DND-41 (cell line): ENCODE measurements at regions not wholly inside any gene's neighbourhood (a gene's known extent, or its start where the extent isn't known, plus 50 kb on each side); places are given as distances from the start of the nearest gene placed in this dataset.

ENCODE experiments used
- ATAC-seq: fragments of 200-7000 bp; cut with Tn5 transposase; 3 replicates; pipeline ENCODE4 v1.9.1; 2021; ENCODE audit warnings: low read depth; ENCODE audit not compliant: insufficient read depth
- DNase-seq: peaks from one replicate; pipeline ENCODE4 v3.0.0-alpha.2; 2020
- H2AFZ ChIP-seq: 2 replicates; pipeline ENCODE4 v1.6.0; 2012; ENCODE audit warnings: low read depth, low read length
- H3K27ac ChIP-seq: 2 replicates; pipeline ENCODE4 v1.5.1; 2012; ENCODE audit warnings: low read length, inconsistent platforms
- H3K27me3 ChIP-seq: fragments of 200-600 bp; sonication (generic); 2 replicates; pipeline ENCODE4 v1.6.0; 2012; ENCODE audit warnings: low read length, mild to moderate bottlenecking, inconsistent platforms; ENCODE audit not compliant: insufficient read depth, poor library complexity
- H3K36me3 ChIP-seq: 2 replicates; pipeline ENCODE4 v1.5.1; 2012; ENCODE audit warnings: low read length, inconsistent platforms; ENCODE audit not compliant: insufficient read depth
- H3K4me1 ChIP-seq: 2 replicates; pipeline ENCODE4 v1.5.1; 2012; ENCODE audit warnings: mild to moderate bottlenecking, low read length; ENCODE audit not compliant: insufficient read depth
- H3K4me2 ChIP-seq: 2 replicates; pipeline ENCODE4 v1.6.0; 2012; ENCODE audit warnings: mild to moderate bottlenecking, moderate library complexity, low read length, inconsistent platforms; ENCODE audit not compliant: insufficient read depth
- H3K4me3 ChIP-seq, 2 experiments: fragments of 200-600 bp in 1 of 2; shearing (Covaris generic) in 1 of 2; 2 replicates each; pipeline ENCODE4 v1.5.1; 2012 to 2016; ENCODE audit warnings: inconsistent platforms in 2 of 2, low read length in 2 of 2, mild to moderate bottlenecking in 2 of 2, low read depth in 1 of 2, moderate library complexity in 1 of 2
- H3K79me2 ChIP-seq: 2 replicates; pipeline ENCODE4 v1.6.0; 2012; ENCODE audit warnings: low read length, inconsistent platforms; ENCODE audit not compliant: insufficient read depth
- H3K9ac ChIP-seq: 2 replicates; pipeline ENCODE4 v1.6.0; 2012; ENCODE audit warnings: low read depth, mild to moderate bottlenecking, inconsistent platforms, low read length, moderate library complexity
- H3K9me3 ChIP-seq: 2 replicates; pipeline ENCODE4 v1.5.1; 2012; ENCODE audit warnings: low read length, moderate library complexity, mild to moderate bottlenecking, inconsistent platforms; ENCODE audit not compliant: insufficient read depth, severe bottlenecking
- H4K20me1 ChIP-seq: 2 replicates; pipeline ENCODE4 v1.6.0; 2012; ENCODE audit warnings: low read length; ENCODE audit not compliant: insufficient read depth
- CTCF ChIP-seq: IDR thresholded peaks from 2 replicates; pipeline ENCODE4 v1.5.1; 2012; ENCODE audit warnings: borderline replicate concordance, low read length, moderate library complexity, mild to moderate bottlenecking; ENCODE audit not compliant: poor library complexity, severe bottlenecking; ENCODE audit errors: extremely low read depth
- EZH2 ChIP-seq: IDR thresholded peaks from 3 replicates; pipeline ENCODE4 v1.6.1; 2012; ENCODE audit warnings: borderline replicate concordance, low read depth, mild to moderate bottlenecking, moderate library complexity, low read length, inconsistent platforms; ENCODE audit not compliant: severe bottlenecking

GRCh38 chr13:74986609-74987008 is 495.4 kb downstream of the TBC1D4 start:
- H3K9ac ChIP-seq = no peak overlapping the region
- no peak overlapping the region for H3K4me3 ChIP-seq
- H3K9me3 ChIP-seq = no peaks in the 10 kb centered on the region
- ATAC-seq (no peak), DNase-seq (no peak)
- H3K4me1 ChIP-seq = no peaks in the 10 kb centered on the region
- TF ChIP-seq EZH2 = no peak
- no peak for TF ChIP-seq CTCF
- H3K79me2 ChIP-seq = no peaks in the 10 kb centered on the region
- no peaks in the 10 kb centered on the region for H3K27me3 ChIP-seq
- no peak overlapping the region for H2AFZ ChIP-seq
- H3K36me3 ChIP-seq = no peaks in the 10 kb centered on the region
- no peak overlapping the region for H3K4me2 ChIP-seq
- H4K20me1 ChIP-seq = no peaks in the 10 kb centered on the region
- no peak overlapping the region for H3K27ac ChIP-seq

- Histone ChIP-seq H4K20me1 (no peaks in the 10 kb centered on the region), H3K4me3 (no peak overlapping the region), H3K27me3 (no peaks in the 10 kb centered on the region), H2AFZ (no peak overlapping the region), H3K4me1 (no peaks in the 10 kb centered on the region), H3K4me2 (no peak overlapping the region), H3K36me3 (no peaks in the 10 kb centered on the region), H3K9me3 (no peaks in the 10 kb centered on the region), H3K79me2 (no peaks in the 10 kb centered on the region), H3K9ac (no peak overlapping the region), H3K27ac (no peak overlapping the region)
- ATAC-seq (no peak), DNase-seq (no peak)
- TF ChIP-seq EZH2 (no peak), CTCF (no peak)
These were observed 502.3 kb downstream of the TBC1D4 start for GRCh38 chr13:74979703-74980102.

GRCh38 chr13:74978591-74978990 is 503.4 kb downstream of the TBC1D4 start:
- no peak overlapping the region for H3K9ac ChIP-seq
- no peak overlapping the region for H3K27ac ChIP-seq
- H3K4me2 ChIP-seq = no peak overlapping the region
- H3K27me3 ChIP-seq = no peaks in the 10 kb centered on the region
- no peaks in the 10 kb centered on the region for H3K79me2 ChIP-seq
- no peaks in the 10 kb centered on the region for H3K9me3 ChIP-seq
- TF ChIP-seq CTCF = no peak
- no peak for TF ChIP-seq EZH2
- no peaks in the 10 kb centered on the region for H3K4me1 ChIP-seq
- no peak overlapping the region for H3K4me3 ChIP-seq
- no peak for ATAC-seq
- no peak for DNase-seq
- H4K20me1 ChIP-seq = no peaks in the 10 kb centered on the region
- H3K36me3 ChIP-seq = no peaks in the 10 kb centered on the region
- H2AFZ ChIP-seq = no peak overlapping the region; the same call in 1 of the 2 replicates

GRCh38 chr13:74977498-74977897 is 504.5 kb downstream of the TBC1D4 start:
- no peak for ATAC-seq

More at GRCh38 chr13:74977498-74977897, 504.5 kb downstream of the TBC1D4 start:
- Histone ChIP-seq H3K27ac (no peak overlapping the region), H3K9me3 (no peaks in the 10 kb centered on the region), H3K79me2 (no peaks in the 10 kb centered on the region), H2AFZ (no peak overlapping the region), H3K4me1 (no peaks in the 10 kb centered on the region), H3K9ac (no peak overlapping the region), H3K4me2 (no peak overlapping the region), H3K4me3 (no peak overlapping the region), H3K27me3 (no peaks in the 10 kb centered on the region), H4K20me1 (no peaks in the 10 kb centered on the region), H3K36me3 (no peaks in the 10 kb centered on the region)
- no peak for DNase-seq
- TF ChIP-seq CTCF (no peak), EZH2 (no peak)
